ENCODE measurements at regions not wholly inside any gene's neighbourhood (a gene's known extent, or its start where the extent isn't known, plus 50 kb on each side); places are given as distances from the start of the nearest gene placed in this dataset.

- TF ChIP-seq, protein P1, sequence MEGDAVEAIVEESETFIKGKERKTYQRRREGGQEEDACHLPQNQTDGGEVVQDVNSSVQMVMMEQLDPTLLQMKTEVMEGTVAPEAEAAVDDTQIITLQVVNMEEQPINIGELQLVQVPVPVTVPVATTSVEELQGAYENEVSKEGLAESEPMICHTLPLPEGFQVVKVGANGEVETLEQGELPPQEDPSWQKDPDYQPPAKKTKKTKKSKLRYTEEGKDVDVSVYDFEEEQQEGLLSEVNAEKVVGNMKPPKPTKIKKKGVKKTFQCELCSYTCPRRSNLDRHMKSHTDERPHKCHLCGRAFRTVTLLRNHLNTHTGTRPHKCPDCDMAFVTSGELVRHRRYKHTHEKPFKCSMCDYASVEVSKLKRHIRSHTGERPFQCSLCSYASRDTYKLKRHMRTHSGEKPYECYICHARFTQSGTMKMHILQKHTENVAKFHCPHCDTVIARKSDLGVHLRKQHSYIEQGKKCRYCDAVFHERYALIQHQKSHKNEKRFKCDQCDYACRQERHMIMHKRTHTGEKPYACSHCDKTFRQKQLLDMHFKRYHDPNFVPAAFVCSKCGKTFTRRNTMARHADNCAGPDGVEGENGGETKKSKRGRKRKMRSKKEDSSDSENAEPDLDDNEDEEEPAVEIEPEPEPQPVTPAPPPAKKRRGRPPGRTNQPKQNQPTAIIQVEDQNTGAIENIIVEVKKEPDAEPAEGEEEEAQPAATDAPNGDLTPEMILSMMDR (conservative IDR thresholded peaks at IDR 0.05; ENCODE audit: low read depth): no peak
- no peak overlapping the region for H3K27ac ChIP-seq
- ChIA-PET POLR2A (ENCODE audit: low non-redundant PET) (no interaction called here), CTCF (no interaction called here)
- no peak for DNase-seq (ENCODE audit: low spot score)
These were observed 579.0 kb downstream of the EPHA7 start for GRCh38 chr6:92840246-92840930.

DNA sequence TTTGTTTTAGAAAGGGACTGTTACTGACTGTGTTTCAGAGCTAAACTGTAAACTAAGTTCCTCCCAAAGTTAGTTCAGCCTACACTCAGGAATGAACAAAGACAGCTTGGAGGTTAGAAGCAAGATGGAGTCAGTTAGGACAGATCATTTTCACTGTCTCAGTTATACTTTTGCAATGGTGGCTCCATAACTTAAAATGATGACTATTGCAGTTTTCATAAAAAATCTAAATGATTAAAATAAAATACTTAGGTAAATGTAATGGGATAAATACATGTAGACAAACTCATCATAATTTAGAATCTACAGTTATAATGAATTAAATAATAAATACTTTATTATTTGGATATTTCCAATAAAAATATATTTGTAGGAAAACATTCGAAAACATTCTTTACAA lies 590.6 kb downstream of the EPHA7 start:
- DNase-seq (ENCODE audit: low spot score): no peak
- CTCF ChIA-PET: no interaction called here
- H3K27ac ChIP-seq: no peak overlapping the region
- TF ChIP-seq, protein P1 (conservative IDR thresholded peaks at IDR 0.05; ENCODE audit: low read depth): no peak
- POLR2A ChIA-PET (ENCODE audit: low non-redundant PET): no interaction called here

DNA sequence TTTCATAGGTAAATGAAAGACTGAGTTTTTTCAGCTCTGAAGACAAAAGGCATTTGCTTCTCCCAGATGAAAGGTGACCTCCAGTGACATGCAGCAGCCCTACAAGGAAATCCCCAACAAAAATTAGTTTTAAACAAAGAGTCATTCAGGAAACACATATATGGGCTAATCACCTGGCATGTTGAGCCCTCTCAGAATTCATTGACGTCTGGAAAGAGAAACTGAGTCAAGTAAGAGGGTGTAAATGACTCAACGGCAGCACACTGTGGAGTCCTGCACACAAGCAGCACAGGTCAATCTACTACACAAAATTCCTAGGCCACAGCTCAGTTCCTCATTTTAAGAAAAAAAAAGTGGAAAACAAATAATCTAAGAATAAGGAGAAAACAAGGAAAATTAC lies 592.3 kb downstream of the EPHA7 start:
- no peak for DNase-seq (ENCODE audit: low spot score)
- TF ChIP-seq, protein P1 (conservative IDR thresholded peaks at IDR 0.05; ENCODE audit: low read depth): no peak
- ChIA-PET CTCF (no interaction called here), POLR2A (ENCODE audit: low non-redundant PET) (no interaction called here)
- no peak overlapping the region for H3K27ac ChIP-seq

DNA sequence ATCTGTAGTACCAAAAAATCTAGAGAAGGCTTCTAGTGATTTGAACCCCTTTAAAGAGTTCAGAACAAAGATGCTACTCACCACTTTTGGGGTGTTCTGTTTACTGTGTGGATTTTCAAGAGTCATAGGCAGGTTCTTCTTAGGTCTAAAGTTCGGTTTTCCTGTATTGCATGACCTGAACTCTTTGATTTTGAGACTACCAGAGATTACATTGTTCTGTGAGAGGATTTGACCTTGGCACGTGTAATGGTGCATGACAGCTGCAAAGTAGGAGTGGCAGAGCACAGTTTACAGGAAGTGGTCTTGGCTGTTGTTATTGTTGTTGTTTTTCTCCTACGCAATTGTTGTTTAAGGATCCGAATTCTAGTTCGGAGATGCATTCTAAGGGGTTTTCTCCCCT lies 592.7 kb downstream of the EPHA7 start:
- DNase-seq (ENCODE audit: low spot score): no peak
- TF ChIP-seq, protein P1 (conservative IDR thresholded peaks at IDR 0.05; ENCODE audit: low read depth): no peak
- ChIA-PET POLR2A (ENCODE audit: low non-redundant PET) (no interaction called here), CTCF (no interaction called here)
- H3K27ac ChIP-seq: no peak overlapping the region

- CTCF ChIA-PET: interaction anchor here (0.6 kb wide), 1 partner anchor 655 kb away, joined by 3 read pairs; no protein-coding TSS in a partner anchor
- no peak for DNase-seq (ENCODE audit: low spot score)
- POLR2A ChIA-PET (ENCODE audit: low non-redundant PET): no interaction called here
- TF ChIP-seq, protein P1 (conservative IDR thresholded peaks at IDR 0.05; ENCODE audit: low read depth): no peak
- H3K27ac ChIP-seq: no peak overlapping the region
These were observed 597.1 kb downstream of the EPHA7 start for GRCh38 chr6:92822222-92822621.

DNA sequence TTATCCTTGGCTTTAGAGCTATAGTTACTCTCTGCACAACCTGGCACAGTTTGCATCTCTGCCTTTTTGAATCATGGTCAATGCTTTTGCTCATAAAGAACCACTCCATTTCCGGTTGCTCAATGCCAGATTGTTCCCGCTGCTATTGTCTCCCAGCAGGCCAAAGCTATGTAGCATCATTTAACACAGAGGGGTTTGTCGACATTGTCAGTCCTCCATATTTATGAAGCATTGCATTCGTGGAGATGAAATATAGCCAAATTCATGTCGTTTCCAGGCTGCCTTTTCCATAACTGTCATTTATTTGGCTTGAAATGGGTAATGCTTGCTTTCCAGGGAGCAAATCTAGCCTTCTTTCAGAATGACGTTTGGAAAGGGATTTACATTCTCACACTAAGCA lies 598.8 kb downstream of the EPHA7 start:
- TF ChIP-seq, protein P1 (conservative IDR thresholded peaks at IDR 0.05; ENCODE audit: low read depth): no peak
- DNase-seq (ENCODE audit: low spot score): no peak
- ChIA-PET CTCF (interaction anchor here (1.4 kb wide), 1 partner anchor 9 kb away, joined by 4 read pairs; no protein-coding TSS in a partner anchor), POLR2A (ENCODE audit: low non-redundant PET) (no interaction called here)
- no peak overlapping the region for H3K27ac ChIP-seq
